Umbilical cord (tissue), 1 donor: ENCODE measurements at regions not wholly inside any gene's neighbourhood (a gene's known extent, or its start where the extent isn't known, plus 50 kb on each side); places are given as distances from the start of the nearest gene placed in this dataset.

Source experiments
- DNase-seq: peaks from one replicate; pipeline ENCODE4 v3.0.0-alpha.2; 2015; ENCODE audit warnings: low spot score

DNA sequence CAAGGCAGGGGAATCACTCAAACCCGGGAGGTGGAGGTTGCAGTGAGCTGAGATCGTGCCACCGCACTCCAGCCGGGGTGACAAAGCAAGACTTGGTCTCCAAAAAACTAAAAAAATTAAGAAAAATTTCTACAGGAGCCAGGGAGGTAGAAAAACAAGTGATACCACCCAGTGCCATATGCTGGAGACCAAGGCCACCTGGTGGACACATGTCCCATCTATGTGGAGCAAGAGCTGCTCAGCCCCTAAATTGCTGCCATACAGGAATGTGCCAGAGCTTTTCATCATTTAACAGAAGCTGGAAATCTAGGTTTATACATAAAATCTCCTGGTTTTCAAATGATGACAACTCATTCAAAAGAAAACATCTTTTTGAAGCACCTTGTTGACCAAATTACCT is 61.4 kb upstream of the ELK3 start:
- DNase-seq = no peak

DNA sequence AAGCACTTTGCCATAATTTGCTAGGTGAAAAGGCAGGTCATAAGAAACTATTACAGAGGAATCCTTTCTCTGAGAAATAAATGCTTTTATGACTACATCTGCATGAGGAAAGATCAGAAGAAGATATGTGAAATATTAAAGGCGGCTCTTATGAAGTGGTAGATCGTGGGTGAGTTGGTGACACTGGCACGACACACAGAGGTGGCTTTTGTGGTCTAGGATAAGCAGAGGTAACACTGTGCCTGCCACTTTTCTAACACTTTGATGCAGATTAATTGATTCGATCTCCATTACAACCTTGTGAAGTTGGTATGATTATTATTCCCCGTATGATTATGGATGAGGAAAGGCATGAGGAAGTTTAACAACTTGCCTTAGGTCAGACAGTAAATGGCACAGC is 60.0 kb upstream of the ELK3 start:
- no peak for DNase-seq

DNA sequence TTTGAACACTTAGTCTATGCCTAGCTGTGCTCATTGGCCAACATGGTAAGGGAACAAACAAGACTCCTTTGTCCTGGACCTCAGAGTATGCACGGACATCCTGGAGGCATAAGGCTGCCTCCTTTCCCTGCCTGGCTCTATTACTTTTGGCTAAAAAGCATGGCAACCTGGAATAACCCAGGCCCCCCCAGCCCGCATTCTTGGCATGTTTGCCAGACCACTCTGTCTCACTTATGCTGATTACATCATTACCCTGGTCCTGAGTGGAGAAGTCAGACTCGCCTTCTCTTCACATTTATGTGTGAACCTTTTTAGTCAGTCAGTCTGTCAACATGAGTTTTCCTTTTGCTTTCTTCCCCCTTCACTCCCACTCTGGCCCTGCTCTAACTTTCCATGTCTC is 58.0 kb upstream of the ELK3 start:
- DNase-seq = no peak

DNA sequence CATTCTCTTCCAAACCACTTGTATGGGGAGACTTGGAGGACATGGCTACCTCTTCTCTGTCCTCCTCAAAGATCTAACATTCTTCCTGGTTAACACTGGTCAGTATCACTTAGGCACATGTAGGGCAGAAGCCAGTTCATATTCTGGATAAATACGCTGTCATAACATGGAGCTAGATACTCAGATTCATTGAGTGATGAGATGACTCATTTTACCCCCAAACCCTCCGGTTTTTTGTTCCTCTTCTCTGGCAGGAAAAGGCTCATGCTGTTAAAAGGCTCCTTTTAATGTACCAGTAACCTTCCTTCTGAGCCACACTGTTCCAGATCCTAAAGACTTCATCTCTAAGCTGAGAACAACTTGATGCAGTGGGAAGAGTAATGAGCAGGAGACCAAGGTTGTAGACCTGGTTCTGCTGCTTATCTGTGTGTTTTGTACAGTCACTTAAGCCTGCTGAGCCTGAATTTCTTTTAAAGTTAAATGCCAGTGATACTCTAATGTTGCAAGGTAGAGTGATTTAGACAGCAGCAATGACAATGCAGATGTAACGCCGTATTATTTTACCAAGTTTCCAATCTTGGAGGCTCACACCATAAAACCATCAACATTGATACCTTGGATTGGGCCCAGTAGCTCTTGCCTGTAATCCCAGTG is 57.3 kb upstream of the ELK3 start:
- DNase-seq = peak; percentile 14

DNA sequence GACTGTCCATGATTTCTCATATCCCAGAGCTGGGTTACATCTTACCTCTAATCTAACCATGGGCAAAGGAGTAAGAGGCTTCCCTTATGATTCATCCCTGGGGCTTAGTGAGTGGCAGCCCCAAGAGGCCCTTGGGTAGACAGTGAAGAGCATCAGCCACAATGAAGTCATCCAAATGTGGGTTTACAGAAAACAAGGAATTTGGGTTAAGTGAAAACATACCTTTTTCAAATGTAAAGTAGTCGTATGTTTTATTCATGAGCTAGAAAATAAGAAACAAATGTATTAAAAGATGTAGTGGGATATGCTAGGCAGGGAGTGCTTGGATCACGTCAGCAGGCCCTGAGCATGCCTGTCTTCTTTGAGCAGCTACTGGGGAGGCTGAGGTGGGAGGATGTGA is 54.0 kb upstream of the ELK3 start:
- DNase-seq = peak; percentile 55

GRCh38 chr12:96141216-96141912 is 52.8 kb upstream of the ELK3 start:
- DNase-seq = peak; percentile 22

DNA sequence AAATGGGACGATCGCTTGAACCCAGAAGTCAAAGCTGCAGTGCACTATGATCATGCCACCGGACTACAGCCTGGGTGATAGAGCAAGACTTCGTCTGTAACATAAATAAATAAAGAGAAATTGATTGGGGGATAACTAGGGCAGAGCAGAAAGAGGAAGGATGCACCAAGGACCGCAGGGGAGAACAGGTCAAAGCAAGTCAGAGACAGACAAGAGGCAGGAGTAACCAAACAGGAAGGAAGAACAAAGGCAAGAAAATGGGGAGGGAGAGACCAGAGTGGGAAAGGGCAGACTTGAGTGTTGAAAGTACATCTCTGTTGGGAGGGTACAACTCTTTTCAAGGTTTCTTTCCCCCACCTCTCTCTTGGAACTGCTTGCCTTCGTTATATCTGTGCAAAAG is 50.8 kb upstream of the ELK3 start:
- DNase-seq = no peak

DNA sequence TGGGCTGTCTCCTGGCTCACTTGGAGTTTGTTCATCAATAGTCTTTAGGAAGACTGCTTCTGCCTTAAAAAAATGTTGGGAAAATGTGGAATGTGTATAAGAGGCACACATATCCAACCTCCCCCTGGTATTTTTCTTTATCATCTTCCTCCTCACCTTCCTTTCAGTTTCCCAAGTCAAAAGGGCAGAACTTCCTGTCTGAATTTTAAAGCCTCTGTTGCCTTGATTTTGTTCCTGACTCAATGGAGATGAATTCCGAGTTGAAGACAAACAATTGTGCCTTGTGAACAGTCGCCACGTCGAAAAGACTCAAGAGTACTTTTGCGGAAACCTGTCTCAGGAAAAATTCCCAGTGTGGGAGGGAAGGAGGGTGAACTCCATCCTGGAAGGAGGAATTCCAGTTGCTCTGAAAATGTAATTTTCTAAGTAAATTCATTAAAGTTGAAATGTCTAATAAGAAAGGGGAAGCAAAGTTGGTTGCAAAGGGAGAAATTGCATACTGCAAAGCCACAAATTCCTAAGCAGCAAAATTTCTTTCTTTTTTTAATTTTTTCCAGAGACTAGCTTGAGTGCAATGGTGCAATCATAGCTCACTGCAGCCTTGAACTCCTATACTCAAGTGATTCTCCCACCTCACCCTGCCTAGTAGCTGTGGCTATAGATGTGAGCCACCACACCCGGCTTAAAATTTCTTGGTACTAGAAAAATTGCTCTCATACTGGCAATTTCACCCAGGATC is 50.2 kb upstream of the ELK3 start:
- DNase-seq = no peak
